Endodermal cell (in vitro differentiated cells): ENCODE measurements at regions not wholly inside any gene's neighbourhood (a gene's known extent, or its start where the extent isn't known, plus 50 kb on each side); places are given as distances from the start of the nearest gene placed in this dataset.

Experiments
- DNase-seq: peaks from one replicate; pipeline ENCODE4 v3.0.0-alpha.2; 2017
- H3K27ac ChIP-seq: 2 replicates; pipeline ENCODE4 v1.5.1; 2013; ENCODE audit warnings: mild to moderate bottlenecking, low read depth, low read length, moderate library complexity
- H3K27me3 ChIP-seq: 2 replicates; pipeline ENCODE4 v1.6.1; 2013; ENCODE audit warnings: mild to moderate bottlenecking, low read length, moderate library complexity; ENCODE audit not compliant: insufficient read depth, control insufficient read depth, poor library complexity, severe bottlenecking
- H3K36me3 ChIP-seq: 2 replicates; pipeline ENCODE4 v1.7.0; 2013; ENCODE audit warnings: mild to moderate bottlenecking, low read length, moderate library complexity; ENCODE audit not compliant: control insufficient read depth, insufficient read depth
- H3K4me1 ChIP-seq: one replicate; pipeline ENCODE4 v1.7.0; 2013; ENCODE audit warnings: low read length; ENCODE audit not compliant: control insufficient read depth, insufficient read depth
- H3K4me3 ChIP-seq: 2 replicates; pipeline ENCODE4 v1.5.1; 2013; ENCODE audit warnings: mild to moderate bottlenecking, low read length, moderate library complexity
- H3K9ac ChIP-seq: 2 replicates; pipeline ENCODE4 v1.6.1; 2013; ENCODE audit warnings: mild to moderate bottlenecking, low read length, moderate library complexity; ENCODE audit not compliant: poor library complexity, severe bottlenecking; ENCODE audit errors: extremely low read depth
- H3K9me3 ChIP-seq: 2 replicates; pipeline ENCODE4 v1.6.1; 2013; ENCODE audit warnings: mild to moderate bottlenecking, low read length, moderate library complexity; ENCODE audit not compliant: control insufficient read depth
- H3K27ac Mint-ChIP-seq: 2 replicates; pipeline ENCODE4 v1.8.0; 2020; ENCODE audit warnings: mixed read lengths
- H3K27me3 Mint-ChIP-seq: 2 replicates; pipeline ENCODE4 v1.8.0; 2021; ENCODE audit warnings: mild to moderate bottlenecking, mixed read lengths; ENCODE audit not compliant: insufficient read depth
- H3K36me3 Mint-ChIP-seq: 2 replicates; pipeline ENCODE4 v1.8.0; 2020; ENCODE audit warnings: low read depth, mixed read lengths
- H3K4me1 Mint-ChIP-seq: 2 replicates; pipeline ENCODE4 v1.8.0; 2020; ENCODE audit warnings: mixed read lengths
- H3K4me3 Mint-ChIP-seq: 2 replicates; pipeline ENCODE4 v1.8.0; 2020; ENCODE audit warnings: mild to moderate bottlenecking, moderate library complexity, mixed read lengths
- H3K9me3 Mint-ChIP-seq: 2 replicates; pipeline ENCODE4 v1.8.0; 2020; ENCODE audit warnings: mild to moderate bottlenecking, mixed read lengths
- CTCF ChIP-seq: fragments of 200-600 bp; sonication (generic); conservative IDR thresholded peaks from 2 replicates; pipeline ENCODE4 v1.5.0; 2021; ENCODE audit warnings: antibody characterized with exemption, mild to moderate bottlenecking
- WGBS, 2 experiments: methylation state at CpG; one replicate each; pipeline versions ENCODE4 v1.1.5 to v1.1.7; 2013; ENCODE audit warnings: missing lambda C conversion rate in 2 of 2, mixed read lengths in 1 of 2; ENCODE audit not compliant: insufficient coverage in 1 of 2, insufficient read length in 1 of 2; 5-methylcytosine and 5-hydroxymethylcytosine counted together

- DNase-seq = no peak
- Histone ChIP-seq H3K27me3 (no peaks in the 10 kb centered on the region), H3K27ac (no peak overlapping the region), H3K9me3 (no peaks in the 10 kb centered on the region), H3K4me1 (no peaks in the 10 kb centered on the region), H3K4me3 (no peak overlapping the region), H3K36me3 (no peaks in the 10 kb centered on the region), H3K9ac (no peak overlapping the region)
- peaks cover 5% of the 10 kb centered on the region for H3K4me1 Mint-ChIP-seq
- peaks cover 1% of the 10 kb centered on the region for H3K9me3 Mint-ChIP-seq
- H3K27ac Mint-ChIP-seq = no peak overlapping the region
- no peak overlapping the region for H3K4me3 Mint-ChIP-seq
- no peaks in the 10 kb centered on the region for H3K27me3 Mint-ChIP-seq
- 89% methylated on average over 3 of the region's 3 CpGs; no CpG with 5 or more reads in 1 of the 2 experiments for WGBS, 2 experiments
- H3K36me3 Mint-ChIP-seq = no peaks in the 10 kb centered on the region
- no peak for TF ChIP-seq CTCF
Measured at GRCh38 chr3:27575499-27575898, 91.3 kb upstream of the SLC4A7 start.

GRCh38 chr3:27574438-27574795, 90.2 kb upstream of the SLC4A7 start:
- Histone ChIP-seq H3K9ac (no peak overlapping the region), H3K36me3 (no peaks in the 10 kb centered on the region), H3K27ac (no peak overlapping the region), H3K4me1 (no peaks in the 10 kb centered on the region), H3K9me3 (no peaks in the 10 kb centered on the region), H3K27me3 (no peaks in the 10 kb centered on the region), H3K4me3 (no peak overlapping the region)
- Mint-ChIP-seq H3K27ac (no peak overlapping the region), H3K27me3 (no peaks in the 10 kb centered on the region), H3K36me3 (no peaks in the 10 kb centered on the region), H3K9me3 (no peaks in the 10 kb centered on the region), H3K4me1 (peaks cover 5% of the 10 kb centered on the region), H3K4me3 (no peak overlapping the region)
- 92 to 93% methylated on average over 3 to 6 of the region's 6 CpGs for WGBS, 2 experiments
- TF ChIP-seq CTCF = no peak
- DNase-seq = no peak

DNA sequence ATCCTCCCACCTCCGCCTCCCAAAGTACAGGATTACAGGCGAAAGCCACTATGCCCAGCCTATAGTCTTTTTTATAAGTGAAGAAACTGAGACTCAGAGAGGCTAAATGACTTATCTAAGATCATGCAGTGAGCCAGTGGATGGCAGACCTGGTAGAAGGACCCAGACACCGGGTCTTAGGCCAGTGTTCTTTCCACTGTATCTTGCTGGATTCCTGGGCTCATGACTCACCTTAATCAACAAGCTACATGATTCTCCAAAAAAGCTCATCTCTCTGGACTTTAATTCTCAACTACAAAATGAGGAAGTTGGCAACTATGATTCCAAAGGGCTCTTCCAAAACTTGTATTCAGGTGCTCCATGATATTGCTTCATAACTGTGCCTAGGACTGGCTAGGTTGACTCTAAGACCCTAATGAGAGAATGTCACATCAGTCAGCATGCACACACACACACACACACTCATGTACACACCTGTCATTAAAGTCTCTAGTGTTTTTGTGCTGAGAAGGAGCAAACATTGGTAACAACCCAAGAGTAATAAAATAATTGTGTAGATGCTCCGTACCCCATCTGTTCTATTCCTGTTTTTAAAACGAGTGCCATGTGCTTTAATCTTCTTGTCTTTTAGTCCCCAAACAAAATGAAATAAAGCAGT, 89.7 kb upstream of the SLC4A7 start:
- Mint-ChIP-seq H3K4me1 (peaks cover 5% of the 10 kb centered on the region), H3K36me3 (no peaks in the 10 kb centered on the region), H3K4me3 (no peak overlapping the region), H3K27ac (no peak overlapping the region), H3K9me3 (no peaks in the 10 kb centered on the region), H3K27me3 (no peaks in the 10 kb centered on the region)
- Histone ChIP-seq H3K4me1 (no peaks in the 10 kb centered on the region), H3K27ac (no peak overlapping the region), H3K9ac (no peak overlapping the region), H3K9me3 (no peaks in the 10 kb centered on the region), H3K4me3 (no peak overlapping the region), H3K27me3 (no peaks in the 10 kb centered on the region), H3K36me3 (no peaks in the 10 kb centered on the region)
- no peak for TF ChIP-seq CTCF
- no peak for DNase-seq
- WGBS, 2 experiments = 79 to 96% methylated on average over 4 to 5 of the region's 5 CpGs
